T-helper 17 cell (primary cell): ENCODE measurements at regions not wholly inside any gene's neighbourhood (a gene's known extent, or its start where the extent isn't known, plus 50 kb on each side); places are given as distances from the start of the nearest gene placed in this dataset.

Experiments
- ATAC-seq: fragments of 150-1000 bp; cut with Tn5 transposase; 2 replicates; pipeline ENCODE4 v1.10.0; 2021; ENCODE audit warnings: mild to moderate bottlenecking, moderate library complexity
- DNase-seq, 3 donors: peaks; one replicate each; pipeline versions ENCODE4 v3.0.0 to v3.0.0-alpha.2; 2020 to 2021
- H3K9me3 ChIP-seq: one replicate; pipeline ENCODE4 v1.7.0; 2013; ENCODE audit warnings: low read length, mild to moderate bottlenecking; ENCODE audit not compliant: control insufficient read depth, poor library complexity, severe bottlenecking
- H3K27ac Mint-ChIP-seq: one replicate; pipeline ENCODE4 v1.8.0; 2022; ENCODE audit warnings: mild to moderate bottlenecking, moderate library complexity, mixed read lengths
- H3K27me3 Mint-ChIP-seq: one replicate; pipeline ENCODE4 v1.8.0; 2022; ENCODE audit warnings: mixed read lengths
- H3K36me3 Mint-ChIP-seq: one replicate; pipeline ENCODE4 v1.8.0; 2022; ENCODE audit warnings: low read depth, mixed read lengths
- H3K4me1 Mint-ChIP-seq: one replicate; pipeline ENCODE4 v1.8.0; 2022; ENCODE audit warnings: mild to moderate bottlenecking, mixed read lengths
- H3K4me3 Mint-ChIP-seq: one replicate; pipeline ENCODE4 v1.8.0; 2022; ENCODE audit warnings: mild to moderate bottlenecking, moderate library complexity, mixed read lengths

DNA sequence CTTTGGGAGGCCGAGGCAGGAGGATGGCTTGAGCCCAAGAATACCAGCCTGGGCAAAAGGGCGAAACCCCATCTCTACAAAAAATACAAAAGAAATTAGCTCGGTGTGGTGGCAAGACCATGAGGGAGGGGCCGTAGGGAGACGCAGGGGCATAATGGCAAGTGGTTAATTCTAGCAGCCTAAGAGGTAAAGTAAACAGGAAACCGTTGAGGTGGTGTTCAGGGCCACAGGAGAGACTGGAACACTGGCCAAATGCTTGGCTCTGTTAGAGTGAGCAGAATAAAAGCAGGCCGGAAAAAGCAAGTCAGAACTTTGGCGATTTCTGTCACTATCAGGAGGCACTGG, 89.2 kb downstream of the RIPK4 start:
- peaks cover 44% of the 10 kb centered on the region for H3K27me3 Mint-ChIP-seq
- no peaks in the 10 kb centered on the region for H3K36me3 Mint-ChIP-seq
- no peak for DNase-seq
- H3K4me3 Mint-ChIP-seq = no peak overlapping the region
- H3K27ac Mint-ChIP-seq = no peak overlapping the region
- H3K9me3 ChIP-seq = no peaks in the 10 kb centered on the region
- ATAC-seq = no peak
- peaks cover 4% of the 10 kb centered on the region for H3K4me1 Mint-ChIP-seq

DNA sequence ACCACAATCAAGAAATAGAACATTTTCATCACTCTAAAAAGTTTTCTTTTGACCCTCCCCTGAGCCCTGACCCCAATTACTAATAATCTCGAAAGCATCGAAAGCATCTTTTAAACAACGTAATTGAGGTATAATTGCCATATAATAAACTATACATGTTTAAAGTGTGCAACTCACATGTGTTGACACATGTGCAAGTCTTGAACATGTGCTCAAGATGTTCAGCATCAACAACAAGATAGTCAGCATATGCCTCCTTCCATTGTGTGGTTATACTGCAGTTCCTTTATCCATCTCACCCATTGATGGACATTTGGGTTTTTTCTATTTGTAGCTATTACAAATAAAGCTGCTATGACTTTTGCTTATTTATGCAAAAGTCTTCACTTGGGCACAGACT, 90.7 kb downstream of the RIPK4 start:
- Mint-ChIP-seq H3K36me3 (no peaks in the 10 kb centered on the region), H3K27ac (no peak overlapping the region), H3K4me1 (peaks cover 15% of the 10 kb centered on the region), H3K4me3 (no peak overlapping the region), H3K27me3 (peaks cover 31% of the 10 kb centered on the region)
- H3K9me3 ChIP-seq = no peaks in the 10 kb centered on the region
- no peak for ATAC-seq
- no peak for DNase-seq

DNA sequence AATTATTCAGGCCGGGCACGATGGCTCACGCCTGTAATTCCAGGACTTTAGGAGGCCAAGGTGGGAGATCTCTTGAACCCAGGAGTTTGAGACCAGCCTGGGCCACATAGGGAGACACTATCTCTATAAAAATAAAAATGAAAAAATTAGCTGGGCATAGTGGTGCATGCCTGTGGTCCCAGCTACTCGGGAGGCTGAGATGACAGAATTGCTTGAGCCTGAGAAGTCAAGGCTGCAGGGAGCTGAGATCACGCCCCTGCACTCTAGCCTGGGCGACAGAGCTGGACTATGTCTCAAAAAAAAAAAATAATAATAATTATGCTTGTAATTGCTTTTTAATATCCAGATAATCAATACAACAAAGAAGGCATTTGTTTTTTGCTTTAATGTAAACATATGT, 91.3 kb downstream of the RIPK4 start:
- DNase-seq = no peak
- Mint-ChIP-seq H3K4me3 (no peak overlapping the region), H3K4me1 (peaks cover 16% of the 10 kb centered on the region), H3K27me3 (peaks cover 25% of the 10 kb centered on the region), H3K27ac (no peak overlapping the region), H3K36me3 (no peaks in the 10 kb centered on the region)
- no peak for ATAC-seq
- no peaks in the 10 kb centered on the region for H3K9me3 ChIP-seq

DNA sequence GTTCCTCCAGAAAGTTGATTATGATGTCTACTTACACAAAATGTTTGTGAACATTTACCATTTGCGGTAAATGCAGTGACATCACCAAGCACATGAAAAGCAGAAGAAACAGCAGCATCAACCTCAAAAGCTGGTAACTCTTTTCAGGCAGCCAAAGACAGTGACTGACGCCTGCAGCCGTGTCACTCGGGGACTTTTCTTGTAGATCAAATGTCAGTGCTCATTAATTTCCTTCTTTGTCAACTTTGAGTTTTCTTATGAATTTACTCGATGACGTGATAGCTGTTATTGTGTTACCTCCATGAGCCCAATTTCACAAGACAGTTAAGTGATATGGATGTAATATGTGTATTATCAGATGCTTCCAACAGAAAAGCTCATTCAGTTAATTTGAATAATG, 92.5 kb downstream of the RIPK4 start:
- no peak overlapping the region for H3K4me3 Mint-ChIP-seq
- H3K36me3 Mint-ChIP-seq = no peaks in the 10 kb centered on the region
- H3K27me3 Mint-ChIP-seq = peaks cover 16% of the 10 kb centered on the region
- H3K27ac Mint-ChIP-seq = no peak overlapping the region
- DNase-seq (no peak), ATAC-seq (no peak)
- no peaks in the 10 kb centered on the region for H3K9me3 ChIP-seq
- H3K4me1 Mint-ChIP-seq = peaks cover 16% of the 10 kb centered on the region

DNA sequence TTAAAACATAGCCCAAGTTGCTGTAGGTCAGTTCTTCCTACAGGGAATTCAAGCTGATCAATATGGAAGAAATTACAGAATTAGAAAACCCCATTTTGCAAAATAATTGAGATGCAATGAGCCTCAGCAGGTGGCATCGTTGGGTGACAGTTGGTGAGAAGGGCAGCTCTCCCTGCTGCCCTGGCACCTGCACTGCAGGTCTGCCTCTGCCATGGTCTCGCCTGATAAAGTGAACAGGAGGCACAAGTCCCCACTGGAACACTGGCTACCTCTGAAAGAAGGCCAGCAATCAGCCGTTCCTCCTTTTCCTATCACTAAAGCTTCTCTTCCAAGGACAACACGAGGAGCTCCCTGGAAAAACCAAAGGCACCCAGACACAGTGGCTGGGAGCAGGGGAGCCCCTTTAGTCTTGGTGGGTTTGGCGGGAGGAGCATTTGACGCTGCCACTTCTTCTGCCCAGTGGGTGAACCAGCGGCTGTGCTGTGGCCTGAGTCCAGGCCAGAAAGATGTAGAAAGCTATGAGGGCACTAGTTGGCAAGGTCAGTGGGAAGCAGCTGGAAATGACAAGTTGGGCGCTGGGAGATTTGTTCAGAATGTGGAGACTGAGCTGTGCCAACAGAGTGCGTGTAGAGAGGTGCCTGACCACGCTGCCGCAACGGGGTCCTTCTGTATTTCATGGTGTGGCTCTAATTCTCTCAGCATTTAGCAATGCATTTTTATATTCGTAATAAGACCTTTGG, 93.1 kb downstream of the RIPK4 start:
- no peak overlapping the region for H3K27ac Mint-ChIP-seq
- ATAC-seq = no peak
- no peak for DNase-seq
- H3K27me3 Mint-ChIP-seq = peaks cover 16% of the 10 kb centered on the region
- H3K36me3 Mint-ChIP-seq = no peaks in the 10 kb centered on the region
- no peak overlapping the region for H3K4me3 Mint-ChIP-seq
- no peaks in the 10 kb centered on the region for H3K9me3 ChIP-seq
- H3K4me1 Mint-ChIP-seq = peaks cover 16% of the 10 kb centered on the region

DNA sequence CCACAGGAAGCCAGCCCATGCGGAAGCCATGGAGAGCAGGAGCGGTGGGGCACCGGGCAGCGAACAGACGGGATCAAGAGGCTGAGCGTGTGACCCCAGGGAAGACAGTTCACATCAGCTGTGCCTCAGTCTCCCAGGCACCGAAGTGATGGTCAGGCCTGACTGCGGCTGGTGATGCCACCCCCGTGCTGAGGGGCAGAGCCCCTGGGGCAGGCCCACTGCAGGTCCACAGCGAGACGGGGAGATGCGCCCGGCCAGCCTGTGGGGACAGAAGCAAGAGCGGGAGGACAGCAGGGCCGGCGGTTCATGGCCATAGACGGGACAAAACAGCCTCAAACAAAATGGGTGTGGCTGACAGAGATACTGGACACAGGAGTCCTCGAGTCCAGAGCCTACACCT, 93.8 kb downstream of the RIPK4 start:
- ATAC-seq (no peak), DNase-seq (no peak)
- H3K9me3 ChIP-seq = no peaks in the 10 kb centered on the region
- no peak overlapping the region for H3K4me3 Mint-ChIP-seq
- H3K27me3 Mint-ChIP-seq = peaks cover 16% of the 10 kb centered on the region
- no peaks in the 10 kb centered on the region for H3K36me3 Mint-ChIP-seq
- H3K27ac Mint-ChIP-seq = no peak overlapping the region
- peaks cover 16% of the 10 kb centered on the region for H3K4me1 Mint-ChIP-seq

- H3K27me3 Mint-ChIP-seq = peaks cover 13% of the 10 kb centered on the region
- H3K36me3 Mint-ChIP-seq = no peaks in the 10 kb centered on the region
- no peak overlapping the region for H3K4me3 Mint-ChIP-seq
- DNase-seq (no peak), ATAC-seq (no peak)
- H3K9me3 ChIP-seq = no peaks in the 10 kb centered on the region
- H3K4me1 Mint-ChIP-seq = peaks cover 15% of the 10 kb centered on the region
- no peak overlapping the region for H3K27ac Mint-ChIP-seq
Measured at GRCh38 chr21:41672543-41672915, 94.3 kb downstream of the RIPK4 start.

- Mint-ChIP-seq H3K4me3 (peak overlapping the region; percentile 49), H3K4me1 (peaks cover 13% of the 10 kb centered on the region), H3K36me3 (no peaks in the 10 kb centered on the region), H3K27me3 (peaks cover 10% of the 10 kb centered on the region), H3K27ac (no peak overlapping the region)
- DNase-seq (no peak), ATAC-seq (no peak)
- no peaks in the 10 kb centered on the region for H3K9me3 ChIP-seq
Measured at GRCh38 chr21:41671859-41672542, 94.9 kb downstream of the RIPK4 start.

- H3K36me3 Mint-ChIP-seq = no peaks in the 10 kb centered on the region
- H3K27me3 Mint-ChIP-seq = peaks cover 13% of the 10 kb centered on the region
- DNase-seq = no peak
- peak overlapping the region; percentile 49 for H3K4me3 Mint-ChIP-seq
- no peak for ATAC-seq
- H3K9me3 ChIP-seq = no peaks in the 10 kb centered on the region
- H3K4me1 Mint-ChIP-seq = peaks cover 13% of the 10 kb centered on the region
- peak overlapping the region; percentile 85 for H3K27ac Mint-ChIP-seq
Measured at GRCh38 chr21:41671212-41671762, 95.6 kb downstream of the RIPK4 start.

GRCh38 chr21:41670056-41670805, 96.6 kb downstream of the RIPK4 start:
- H3K4me1 Mint-ChIP-seq = peaks cover 13% of the 10 kb centered on the region
- H3K27me3 Mint-ChIP-seq = peaks cover 18% of the 10 kb centered on the region
- H3K36me3 Mint-ChIP-seq = no peaks in the 10 kb centered on the region
- DNase-seq (no peak), ATAC-seq (no peak)
- no peak overlapping the region for H3K27ac Mint-ChIP-seq
- no peak overlapping the region for H3K4me3 Mint-ChIP-seq
- H3K9me3 ChIP-seq = no peaks in the 10 kb centered on the region

- DNase-seq = no peak
- H3K27me3 Mint-ChIP-seq = peaks cover 20% of the 10 kb centered on the region
- no peak for ATAC-seq
- H3K36me3 Mint-ChIP-seq = no peaks in the 10 kb centered on the region
- no peak overlapping the region for H3K27ac Mint-ChIP-seq
- H3K4me3 Mint-ChIP-seq = peak overlapping the region; percentile 25
- H3K4me1 Mint-ChIP-seq = peaks cover 13% of the 10 kb centered on the region
- no peaks in the 10 kb centered on the region for H3K9me3 ChIP-seq
Measured at GRCh38 chr21:41669533-41669830, 97.4 kb downstream of the RIPK4 start.

GRCh38 chr21:41668686-41669532, 97.9 kb downstream of the RIPK4 start:
- DNase-seq (no peak), ATAC-seq (no peak)
- no peaks in the 10 kb centered on the region for H3K36me3 Mint-ChIP-seq
- peaks cover 13% of the 10 kb centered on the region for H3K4me1 Mint-ChIP-seq
- no peaks in the 10 kb centered on the region for H3K9me3 ChIP-seq
- no peak overlapping the region for H3K27ac Mint-ChIP-seq
- H3K27me3 Mint-ChIP-seq = peaks cover 23% of the 10 kb centered on the region
- H3K4me3 Mint-ChIP-seq = no peak overlapping the region

DNA sequence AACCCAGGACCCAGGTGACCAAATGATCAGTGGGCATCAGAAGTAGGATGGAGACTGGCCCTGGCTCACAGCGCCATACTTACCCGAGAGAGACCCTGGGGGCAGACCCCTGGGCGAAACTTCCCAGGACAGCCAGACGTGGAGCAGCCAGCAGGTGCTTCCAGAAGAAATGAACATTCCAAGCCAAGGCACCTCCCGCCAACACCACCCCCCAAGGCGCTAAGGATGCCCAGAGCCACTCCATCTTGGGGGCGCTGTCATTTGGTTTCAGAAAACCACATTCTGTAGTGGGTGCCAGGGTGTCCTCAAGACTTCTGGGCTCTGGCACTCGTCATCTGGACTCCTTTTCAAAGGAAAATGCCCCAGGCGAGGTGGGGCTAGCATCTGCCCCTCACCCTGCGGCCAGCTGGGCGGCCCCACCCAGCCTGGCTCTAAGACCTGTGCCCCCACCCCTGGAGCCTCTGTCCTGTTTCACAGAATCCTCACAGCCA, 98.8 kb downstream of the RIPK4 start:
- no peak overlapping the region for H3K27ac Mint-ChIP-seq
- no peaks in the 10 kb centered on the region for H3K9me3 ChIP-seq
- DNase-seq = no peak
- H3K27me3 Mint-ChIP-seq = peaks cover 28% of the 10 kb centered on the region
- no peak overlapping the region for H3K4me3 Mint-ChIP-seq
- ATAC-seq = no peak
- peaks cover 13% of the 10 kb centered on the region for H3K4me1 Mint-ChIP-seq
- no peaks in the 10 kb centered on the region for H3K36me3 Mint-ChIP-seq
